ENCODE measurements at regions not wholly inside any gene's neighbourhood (a gene's known extent, or its start where the extent isn't known, plus 50 kb on each side); places are given as distances from the start of the nearest gene placed in this dataset.

DNA sequence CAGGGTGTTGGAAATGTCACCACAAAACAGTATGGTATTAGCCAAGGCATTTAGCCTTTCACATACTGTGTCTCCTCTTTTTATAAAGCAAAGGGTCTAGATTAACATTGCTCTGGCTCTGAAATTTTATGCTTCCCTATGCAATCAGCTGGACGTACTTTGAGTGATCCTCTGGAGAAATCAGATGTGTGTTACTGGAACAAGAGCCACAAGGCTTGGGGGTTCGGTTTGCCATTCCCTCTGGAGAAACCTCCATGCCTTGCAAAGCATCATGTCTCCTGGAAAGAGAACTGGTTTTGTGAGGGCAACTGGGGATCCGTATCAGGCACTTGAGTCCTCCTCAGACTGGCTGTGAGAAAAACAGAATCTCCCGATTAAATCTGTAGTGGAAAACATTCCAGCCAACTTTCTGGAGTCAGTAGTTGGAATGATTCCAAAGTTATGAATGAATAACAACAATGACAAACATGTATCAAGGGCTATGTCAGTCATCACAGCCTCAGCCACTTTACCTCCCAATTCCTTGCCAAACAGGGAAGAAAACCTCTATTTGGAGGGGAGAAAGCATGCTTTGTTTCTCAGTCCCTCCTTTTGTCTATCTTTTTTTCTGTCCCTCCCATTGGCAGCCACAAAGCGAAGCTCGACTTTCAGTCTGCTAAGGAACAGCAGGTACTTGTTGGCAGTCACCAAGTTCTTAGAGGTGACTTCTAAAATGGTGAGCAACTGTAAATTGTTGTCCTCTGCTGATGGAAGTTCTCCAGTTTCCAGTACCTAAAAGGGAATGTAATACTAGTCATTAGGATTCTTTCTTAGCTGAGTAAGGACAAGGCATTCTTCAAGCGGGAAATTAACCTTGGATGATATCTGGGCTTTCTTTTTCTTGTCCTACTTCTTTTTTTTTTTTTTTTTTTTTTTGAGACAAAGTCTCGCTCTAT is 864.8 kb upstream of the AUTS2 start:
- TF ChIP-seq, protein P1, sequence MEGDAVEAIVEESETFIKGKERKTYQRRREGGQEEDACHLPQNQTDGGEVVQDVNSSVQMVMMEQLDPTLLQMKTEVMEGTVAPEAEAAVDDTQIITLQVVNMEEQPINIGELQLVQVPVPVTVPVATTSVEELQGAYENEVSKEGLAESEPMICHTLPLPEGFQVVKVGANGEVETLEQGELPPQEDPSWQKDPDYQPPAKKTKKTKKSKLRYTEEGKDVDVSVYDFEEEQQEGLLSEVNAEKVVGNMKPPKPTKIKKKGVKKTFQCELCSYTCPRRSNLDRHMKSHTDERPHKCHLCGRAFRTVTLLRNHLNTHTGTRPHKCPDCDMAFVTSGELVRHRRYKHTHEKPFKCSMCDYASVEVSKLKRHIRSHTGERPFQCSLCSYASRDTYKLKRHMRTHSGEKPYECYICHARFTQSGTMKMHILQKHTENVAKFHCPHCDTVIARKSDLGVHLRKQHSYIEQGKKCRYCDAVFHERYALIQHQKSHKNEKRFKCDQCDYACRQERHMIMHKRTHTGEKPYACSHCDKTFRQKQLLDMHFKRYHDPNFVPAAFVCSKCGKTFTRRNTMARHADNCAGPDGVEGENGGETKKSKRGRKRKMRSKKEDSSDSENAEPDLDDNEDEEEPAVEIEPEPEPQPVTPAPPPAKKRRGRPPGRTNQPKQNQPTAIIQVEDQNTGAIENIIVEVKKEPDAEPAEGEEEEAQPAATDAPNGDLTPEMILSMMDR (IDR thresholded peaks at IDR 0.05) = no peak
- TF ChIP-seq POLR2A (IDR thresholded peaks at IDR 0.05) (no peak), POLR2AphosphoS5 (IDR thresholded peaks at IDR 0.05) (no peak)
